Heart right ventricle (tissue), 16 donors: ENCODE measurements at regions not wholly inside any gene's neighbourhood (a gene's known extent, or its start where the extent isn't known, plus 50 kb on each side); places are given as distances from the start of the nearest gene placed in this dataset.

Experiments used
- ATAC-seq, 8 donors: fragments of 200-7000 bp; cut with Tn5 transposase; one replicate each; pipeline ENCODE4 v1.9.1; 2020; ENCODE audit warnings: mild to moderate bottlenecking in 8 of 8, moderate library complexity in 8 of 8, moderate number of reproducible peaks in 1 of 8
- DNase-seq, 2 donors: peaks; one replicate each; pipeline ENCODE4 v3.0.0-alpha.2; 2020
- H3K27ac ChIP-seq, 10 donors: fragments of 200-600 bp; sonication (generic) in 2 of 10; one replicate each; pipeline versions ENCODE4 v1.5.0 to v1.8.0; 2020 to 2022; ENCODE audit warnings: mild to moderate bottlenecking in 3 of 10
- H3K27me3 ChIP-seq, 7 donors: fragments of 200-600 bp; one replicate each; pipeline ENCODE4 v1.8.0; 2021 to 2022; ENCODE audit warnings: mild to moderate bottlenecking in 2 of 7
- H3K36me3 ChIP-seq, 9 donors: fragments of 200-600 bp; sonication (generic) in 1 of 9; one replicate each; pipeline versions ENCODE4 v1.5.0 to v1.8.0; 2020 to 2022; ENCODE audit warnings: mild to moderate bottlenecking in 2 of 9
- H3K4me1 ChIP-seq, 9 donors: fragments of 200-600 bp; sonication (generic) in 1 of 9; one replicate each; pipeline versions ENCODE4 v1.5.0 to v1.8.0; 2020 to 2022; ENCODE audit warnings: mild to moderate bottlenecking in 4 of 9
- H3K4me3 ChIP-seq, 10 donors: fragments of 200-600 bp; sonication (generic) in 2 of 10; one replicate each; pipeline versions ENCODE4 v1.5.0 to v1.8.0; 2020 to 2022; ENCODE audit warnings: mild to moderate bottlenecking in 7 of 10, moderate library complexity in 2 of 10
- H3K9me3 ChIP-seq, 11 donors: fragments of 200-600 bp in 10 of 11; sonication (generic) in 2 of 11; one replicate each; pipeline versions ENCODE4 v1.5.0 to v1.8.0; 2013 to 2022; ENCODE audit warnings: mild to moderate bottlenecking in 2 of 11, control low read depth in 1 of 11, moderate library complexity in 1 of 11
- CTCF ChIP-seq, 9 donors: fragments of 200-600 bp; sonication (generic) in 2 of 9; IDR thresholded peaks; one replicate each; pipeline versions ENCODE4 v1.5.0 to v1.8.0; 2021 to 2022; ENCODE audit warnings: antibody characterized with exemption in 9 of 9, mild to moderate bottlenecking in 5 of 9, moderate library complexity in 1 of 9
- WGBS, 2 donors: extraction: QIAGEN DNeasy Blood & Tissue Kit; methylation state at CpG; one replicate each; pipeline ENCODE4 v1.1.7; 2013; ENCODE audit warnings: inconsistent platforms in 1 of 2; 5-methylcytosine and 5-hydroxymethylcytosine counted together
- intact Hi-C, 10 donors: fragments of 100-400 bp; cut with DNase I; formaldehyde crosslinking; loops; one replicate each; pipeline versions ENCODE4 v1.11.1 to v1.14.2; 2022
- donor health status: Arrhythmogenic right ventricular cardiomyopathy.
- donor health status: ischemic (EF 13 %, LVEDD 7.1; RV severe dilation, severe dysfunction).
- donor health status: healthy with polysubstance abuse.
- donor health status: DM: no; HTN: yes; CAD: no.
- donor health status: DM: no; HTN: no; CAD: no.
- donor health status: ischemic (EF 25% LVEDD 6.9; RV normal size, moderate dysfunction).
- donor health status: ischemic (EF 25% LVEDD 5.7; RV mildly dilated, moderate dysfunction).
- donor health status: healthy.
- donor health status: DM: yes; HTN: yes; CAD: no.
- donor health status: Ischemic cardiomyopathy.
- donor health status: ischemic (EF 35%, LVEDD 5.7; RV mildly dilated, moderate dysfunction).
- donor health status: nonischemic (EF 11% LVEDD 7.7; RV severe dilation, severe dysfunction).
- donor health status: DM: yes; HTN: yes; CAD: no.
- donor health status: PGD.
- donor health status: ischemic (EF 29% LVEDD 5.4; RV normal size, mild dysfunction).
- donor health status: nonischemic (EF 23%, LVEDD 6.1; RV moderate dilation, normal function).

- TF ChIP-seq CTCF (IDR thresholded peaks at IDR 0.05) = no peak
- peak; percentile 36 to 53 for DNase-seq
- peak overlapping the region in 6 of 10 donors; percentile 2 to 41 (median 32) for H3K4me3 ChIP-seq
- H3K36me3 ChIP-seq = no peaks in the 10 kb centered on the region
- peak; percentile 68 to 92 (median 86) for ATAC-seq
- peaks cover 0 to 29% (median 10%) of the 10 kb centered on the region in 9 donors for H3K4me1 ChIP-seq
- 35 to 45% methylated on average over 11 of the region's 11 CpGs for WGBS, 2 donors
- H3K27ac ChIP-seq = peak overlapping the region in 9 of 10 donors; percentile 5 to 87 (median 52)
- intact Hi-C loops = loop anchor here in 1 of 10 donors (5.0 kb wide), 1 partner anchor 144 kb away; no protein-coding TSS in a partner anchor
- no peaks in the 10 kb centered on the region for H3K9me3 ChIP-seq
- no peaks in the 10 kb centered on the region for H3K27me3 ChIP-seq
Observed at GRCh38 chr12:92363295-92364146, 217.9 kb upstream of the BTG1 start.

GRCh38 chr12:92362785-92363184 is 217.1 kb upstream of the BTG1 start:
- ATAC-seq (peak in 1 of 8 donors; percentile 12), DNase-seq (no peak)
- 41 to 46% methylated on average over 3 of the region's 3 CpGs for WGBS, 2 donors
- H3K27ac ChIP-seq = peak overlapping the region in 4 of 10 donors; percentile 57 to 87 (median 68)
- peaks cover 0 to 29% (median 10%) of the 10 kb centered on the region in 9 donors for H3K4me1 ChIP-seq
- no peak for TF ChIP-seq CTCF (IDR thresholded peaks at IDR 0.05)
- no peaks in the 10 kb centered on the region for H3K27me3 ChIP-seq
- intact Hi-C loops = loop anchor here in 1 of 10 donors (5.0 kb wide), 1 partner anchor 145 kb away; no protein-coding TSS in a partner anchor
- H3K36me3 ChIP-seq = no peaks in the 10 kb centered on the region
- H3K4me3 ChIP-seq = peak overlapping the region in 3 of 10 donors; percentile 32 to 41 (median 37)
- H3K9me3 ChIP-seq = no peaks in the 10 kb centered on the region

- 75 to 83% methylated on average over 6 of the region's 6 CpGs for WGBS, 2 donors
Observed at GRCh38 chr12:92362126-92362525, 216.5 kb upstream of the BTG1 start.

More at GRCh38 chr12:92362126-92362525, 216.5 kb upstream of the BTG1 start:
- Histone ChIP-seq H3K27ac (peak overlapping the region in 1 of 10 donors; percentile 87), H3K36me3 (no peaks in the 10 kb centered on the region), H3K27me3 (no peaks in the 10 kb centered on the region), H3K9me3 (no peaks in the 10 kb centered on the region), H3K4me3 (no peak overlapping the region), H3K4me1 (peaks cover 0 to 29% (median 10%) of the 10 kb centered on the region in 9 donors)
- intact Hi-C loops = loop anchor here in 1 of 10 donors (5.0 kb wide), 1 partner anchor 145 kb away; no protein-coding TSS in a partner anchor
- TF ChIP-seq CTCF (IDR thresholded peaks at IDR 0.05) = no peak
- DNase-seq (no peak), ATAC-seq (no peak)
